ENCODE measurements at regions not wholly inside any gene's neighbourhood (a gene's known extent, or its start where the extent isn't known, plus 50 kb on each side); places are given as distances from the start of the nearest gene placed in this dataset.

DNA sequence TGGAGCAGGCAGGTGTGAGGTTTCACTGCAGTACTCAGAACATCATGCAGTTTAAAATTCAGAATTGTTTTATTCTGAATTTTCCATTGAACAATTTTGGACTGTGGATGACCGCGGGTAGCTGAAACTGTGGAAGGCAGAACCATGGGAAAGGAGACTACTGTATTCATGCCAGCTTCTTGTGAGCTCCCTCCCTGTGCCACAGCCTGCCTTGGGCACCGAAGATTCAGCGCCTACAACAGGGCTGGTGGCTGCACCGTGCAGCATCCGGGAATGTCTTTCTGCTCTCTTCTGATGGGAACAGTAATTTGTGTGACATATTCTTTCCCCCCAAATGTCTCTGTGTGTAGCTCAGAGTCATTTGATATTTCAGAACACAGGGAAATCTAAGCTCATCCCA is 118.5 kb upstream of the NKX1-1 start:
- no peak for DNase-seq (ENCODE audit: low spot score)

- no peak for DNase-seq (ENCODE audit: low spot score)
Observed at GRCh38 chr4:1523907-1524636, 117.8 kb upstream of the NKX1-1 start.

- DNase-seq (ENCODE audit: low spot score) = no peak
Observed at GRCh38 chr4:1523506-1523905, 117.3 kb upstream of the NKX1-1 start.

DNA sequence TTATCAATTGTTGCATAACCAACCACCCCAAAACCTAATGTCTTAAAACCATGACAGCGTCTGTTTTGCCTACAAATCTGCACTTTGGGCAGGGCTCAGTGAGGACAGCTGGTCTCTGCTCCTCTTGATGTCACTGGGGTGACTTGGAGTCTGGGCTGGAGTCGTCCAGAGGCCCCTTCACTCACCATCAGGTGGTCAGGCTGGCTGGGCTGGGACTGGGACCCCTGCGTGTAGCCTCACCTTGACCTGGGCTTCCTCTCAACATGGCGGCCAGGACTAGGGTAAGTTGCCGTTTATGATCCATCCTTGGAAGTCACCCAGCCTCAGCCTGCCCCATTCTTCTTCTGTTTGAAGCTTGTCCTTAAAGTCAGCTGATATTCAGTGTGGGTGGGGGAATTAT is 116.8 kb upstream of the NKX1-1 start:
- DNase-seq (ENCODE audit: low spot score) = no peak

DNA sequence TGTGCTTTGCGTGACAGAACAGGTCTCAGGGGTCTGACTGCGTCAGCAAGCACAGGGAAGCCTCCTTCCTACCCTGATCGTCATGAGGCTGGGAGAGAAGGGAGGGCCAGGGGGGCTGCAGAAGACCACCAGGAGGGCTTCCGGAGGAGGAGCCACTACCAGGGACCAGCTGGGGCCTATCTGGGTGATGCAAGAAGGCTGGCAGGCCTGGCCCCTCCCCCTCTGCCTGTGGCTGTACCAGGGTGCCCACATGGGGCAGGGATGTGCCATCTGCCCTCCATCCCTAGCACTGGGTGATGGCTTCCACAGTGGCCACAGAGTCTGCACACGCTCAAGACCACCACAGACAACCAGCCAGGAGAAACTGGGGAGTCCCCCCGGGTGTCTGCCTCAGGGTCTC is 116.4 kb upstream of the NKX1-1 start:
- no peak for DNase-seq (ENCODE audit: low spot score)

GRCh38 chr4:1521821-1522361 is 115.6 kb upstream of the NKX1-1 start:
- DNase-seq (ENCODE audit: low spot score) = no peak

DNA sequence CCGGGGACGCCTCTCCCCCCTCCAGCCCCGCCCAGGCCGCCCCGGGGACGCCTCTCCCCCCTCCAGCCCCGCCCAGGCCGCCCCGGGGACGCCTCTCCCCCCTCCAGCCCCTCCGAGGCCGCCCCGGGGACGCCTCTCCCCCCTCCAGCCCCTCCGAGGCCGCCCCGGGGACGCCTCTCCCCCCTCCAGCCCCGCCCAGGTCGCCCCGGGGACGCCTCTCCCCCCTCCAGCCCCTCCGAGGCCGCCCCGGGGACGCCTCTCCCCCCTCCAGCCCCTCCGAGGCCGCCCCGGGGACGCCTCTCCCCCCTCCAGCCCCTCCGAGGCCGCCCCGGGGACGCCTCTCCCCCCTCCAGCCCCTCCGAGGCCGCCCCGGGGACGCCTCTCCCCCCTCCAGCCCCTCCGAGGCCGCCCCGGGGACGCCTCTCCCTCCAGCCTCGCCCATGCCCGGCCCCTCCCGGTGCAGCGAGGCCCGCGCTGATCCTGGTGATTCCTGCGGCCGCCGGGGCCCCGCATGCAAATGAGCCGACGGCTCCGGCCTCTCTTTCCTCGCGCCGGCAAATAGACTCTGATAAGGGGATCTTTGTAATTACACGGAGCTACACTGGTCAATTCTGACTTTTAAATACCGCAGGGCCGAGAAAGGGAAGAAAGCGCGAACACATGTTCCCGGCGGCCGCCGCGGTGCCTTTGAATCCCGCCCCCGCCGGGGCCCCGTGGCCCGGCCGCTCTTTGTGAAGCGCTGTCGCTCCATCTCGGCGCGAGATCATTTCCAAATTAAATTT is 114.7 kb upstream of the NKX1-1 start:
- peak; percentile 46 for DNase-seq (ENCODE audit: low spot score)

DNA sequence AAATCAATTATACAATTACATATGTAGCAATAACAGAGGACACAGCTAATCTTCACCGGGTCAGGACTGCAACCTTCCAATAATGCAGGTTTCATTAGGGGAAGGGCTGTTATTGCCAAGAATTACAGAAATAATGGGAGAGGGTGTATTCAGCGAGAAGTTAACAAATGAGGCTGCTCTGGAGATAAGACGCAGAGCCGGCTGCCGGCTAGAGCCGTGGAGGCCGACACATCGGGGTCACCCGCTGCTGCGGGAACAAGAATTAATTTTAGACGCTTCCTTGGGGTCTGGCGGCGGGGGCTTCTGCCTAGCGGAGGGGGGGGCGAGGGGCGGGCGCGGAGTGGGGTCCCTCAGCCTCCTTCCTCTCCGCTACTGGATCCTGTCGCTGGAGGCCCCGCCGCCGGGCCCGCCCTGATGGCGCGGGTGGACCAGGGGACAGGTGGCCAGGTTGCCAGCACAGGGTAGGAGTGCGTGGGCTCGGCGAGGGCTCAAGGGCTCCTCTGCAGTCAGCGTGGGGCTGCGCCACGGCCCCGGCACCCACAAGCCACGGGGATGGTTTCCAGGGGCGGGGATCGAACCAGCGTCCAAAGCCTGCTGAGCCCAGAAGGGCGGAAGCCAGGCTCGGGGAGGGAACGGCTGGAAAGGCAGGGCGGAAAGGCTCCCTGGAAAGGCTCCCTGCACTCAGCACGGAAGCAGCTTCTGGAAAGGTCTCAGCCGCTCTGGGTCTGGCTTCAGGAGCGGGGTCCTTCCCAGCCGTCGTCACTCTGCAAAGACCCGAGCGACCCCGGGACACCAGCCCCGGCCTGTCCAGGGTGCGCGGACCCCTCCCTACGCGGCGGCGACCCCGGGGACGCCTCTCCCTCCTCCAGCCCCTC is 113.8 kb upstream of the NKX1-1 start:
- no peak for DNase-seq (ENCODE audit: low spot score)

GRCh38 chr4:1518997-1519700 is 112.9 kb upstream of the NKX1-1 start:
- DNase-seq (ENCODE audit: low spot score) = no peak

- DNase-seq (ENCODE audit: low spot score) = no peak
Observed at GRCh38 chr4:1517592-1518411, 111.6 kb upstream of the NKX1-1 start.

DNA sequence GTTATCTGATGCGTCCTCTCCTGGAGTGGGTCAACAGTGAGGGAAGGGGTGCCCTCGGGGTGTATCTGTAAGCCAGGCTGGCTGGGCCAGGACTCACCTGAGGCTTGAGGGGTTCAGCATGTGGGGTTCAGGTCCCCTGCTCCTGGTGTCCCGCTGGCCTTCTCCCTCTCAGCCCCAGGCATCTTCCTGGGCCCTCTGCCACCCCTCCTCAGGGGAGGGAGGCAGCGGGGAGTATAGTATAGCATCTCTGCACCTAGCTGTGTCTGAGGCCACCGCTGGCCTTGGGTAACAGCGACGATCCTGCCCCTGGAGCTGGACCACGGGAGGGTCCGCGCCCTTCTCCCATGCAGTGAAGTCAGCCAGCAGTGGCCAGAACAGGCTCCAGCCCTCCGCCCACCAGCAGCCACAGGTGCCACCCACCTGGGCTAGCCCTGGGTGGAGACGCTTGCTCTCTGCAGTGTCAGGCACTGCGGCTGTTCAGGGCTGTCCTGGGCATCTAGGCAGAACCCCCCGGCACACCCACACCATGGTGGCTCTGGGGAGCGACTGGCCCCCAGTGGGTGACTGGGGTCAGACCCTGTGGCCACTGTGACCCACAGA is 110.7 kb upstream of the NKX1-1 start:
- DNase-seq (ENCODE audit: low spot score) = no peak

DNA sequence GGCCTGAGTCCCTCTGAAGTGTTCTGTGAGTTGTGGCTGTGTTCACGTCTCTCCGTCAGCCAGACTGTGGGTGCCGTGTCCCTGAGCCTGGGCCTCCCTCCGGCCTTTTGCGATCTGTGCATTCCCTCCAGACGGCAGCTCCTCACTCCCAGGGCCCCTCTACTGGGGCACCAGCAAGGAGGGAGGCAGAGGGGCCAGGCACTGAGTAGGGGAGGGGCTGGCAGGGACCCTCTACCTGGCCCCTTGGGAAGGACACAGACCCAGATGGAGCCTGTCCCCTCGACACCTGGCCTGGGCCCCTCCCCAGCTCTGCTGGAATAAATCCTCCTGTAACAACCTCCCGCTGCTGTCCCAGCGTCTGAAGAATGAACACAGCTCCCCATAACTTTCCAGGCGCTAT is 110.0 kb upstream of the NKX1-1 start:
- DNase-seq (ENCODE audit: low spot score) = no peak

- DNase-seq (ENCODE audit: low spot score) = no peak
Observed at GRCh38 chr4:1515763-1516162, 109.5 kb upstream of the NKX1-1 start.

GRCh38 chr4:1515156-1515555 is 108.9 kb upstream of the NKX1-1 start:
- DNase-seq (ENCODE audit: low spot score) = no peak

DNA sequence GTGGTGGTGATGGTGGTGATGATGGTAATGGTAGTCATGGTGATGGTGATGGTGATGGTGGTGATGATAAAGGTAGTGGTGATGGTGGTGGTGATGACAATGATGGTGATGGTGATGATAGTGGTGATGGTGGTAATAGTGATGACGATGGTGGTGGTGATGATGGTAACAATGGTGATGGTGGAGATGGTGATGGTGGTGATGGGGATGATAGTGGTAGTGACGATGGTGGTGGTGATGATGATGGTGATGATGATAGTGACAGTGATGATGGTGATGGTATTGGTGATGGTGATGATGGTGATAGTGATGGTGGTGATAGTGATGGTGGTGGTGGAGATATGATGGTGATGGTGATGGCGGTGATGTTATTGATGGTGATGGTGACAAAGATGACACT is 108.4 kb upstream of the NKX1-1 start:
- no peak for DNase-seq (ENCODE audit: low spot score)

DNA sequence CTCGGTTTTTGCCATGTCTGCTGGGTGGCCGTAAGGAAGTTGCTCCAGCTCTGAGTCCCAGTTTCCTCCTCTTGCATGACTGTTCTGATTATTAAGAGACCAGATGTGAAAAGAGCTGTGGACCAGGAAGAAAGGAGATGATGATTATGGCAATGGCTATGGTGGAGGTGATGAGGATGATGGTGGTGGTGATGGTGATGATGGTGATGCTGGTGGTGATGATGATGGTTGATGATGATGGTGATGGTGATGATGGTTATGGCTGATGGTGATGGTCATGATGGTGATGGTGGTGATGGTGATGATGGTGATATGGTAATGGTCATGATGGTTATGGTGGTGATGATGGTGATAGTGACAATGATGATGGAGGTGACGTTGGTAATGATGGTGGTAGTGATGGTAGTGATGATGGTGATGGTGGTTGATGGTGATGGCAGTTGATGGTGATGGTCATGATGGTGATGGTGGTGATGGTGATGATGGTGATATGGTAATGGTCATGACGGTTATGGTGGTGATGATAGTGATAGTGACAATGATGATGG is 107.8 kb upstream of the NKX1-1 start:
- no peak for DNase-seq (ENCODE audit: low spot score)

DNA sequence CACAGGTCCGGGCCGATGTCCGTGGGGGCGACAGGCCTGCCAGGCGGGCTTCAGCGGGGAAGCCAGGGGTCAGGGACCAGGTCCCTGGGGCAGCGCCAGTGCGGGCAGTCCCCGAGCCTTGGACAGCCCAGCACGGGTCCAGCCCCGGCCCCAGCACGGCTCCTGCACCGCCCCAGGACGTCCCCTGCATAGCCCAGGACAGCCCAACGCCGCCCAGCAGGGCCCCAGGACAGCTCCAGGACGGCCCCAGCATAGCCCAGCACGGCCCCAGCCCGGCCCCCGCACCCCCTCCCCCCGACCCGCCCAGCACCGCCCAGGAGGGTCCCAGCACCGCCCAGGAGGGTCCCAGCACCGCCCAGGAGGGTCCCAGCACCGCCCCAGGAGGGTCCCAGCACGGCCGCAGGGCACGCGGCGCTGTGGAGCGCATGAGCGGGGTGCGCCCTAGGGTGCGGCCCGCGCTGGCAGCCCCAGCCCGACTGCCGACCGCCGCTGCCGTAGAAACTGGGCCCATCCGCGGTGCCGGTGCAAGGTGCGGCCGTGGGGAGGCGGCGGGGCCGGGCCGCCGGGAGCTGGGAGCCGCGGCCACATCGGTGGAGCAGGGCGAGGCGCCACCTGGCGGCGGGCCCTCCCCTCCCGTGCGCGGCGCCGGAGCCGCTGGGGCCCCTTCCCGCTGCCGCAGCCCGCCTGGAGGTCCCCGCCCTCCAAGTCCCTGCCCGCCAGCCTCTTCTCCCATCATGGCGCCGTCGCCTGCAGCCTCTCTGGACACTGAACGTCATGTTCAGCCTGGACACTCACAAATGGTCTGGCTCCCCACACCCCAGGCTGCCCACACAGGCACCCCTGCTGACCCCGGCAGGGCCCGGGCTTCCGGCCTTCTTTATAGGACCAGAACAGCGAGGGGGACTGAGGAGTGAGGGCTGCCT is 106.8 kb upstream of the NKX1-1 start:
- DNase-seq (ENCODE audit: low spot score) = no peak

DNA sequence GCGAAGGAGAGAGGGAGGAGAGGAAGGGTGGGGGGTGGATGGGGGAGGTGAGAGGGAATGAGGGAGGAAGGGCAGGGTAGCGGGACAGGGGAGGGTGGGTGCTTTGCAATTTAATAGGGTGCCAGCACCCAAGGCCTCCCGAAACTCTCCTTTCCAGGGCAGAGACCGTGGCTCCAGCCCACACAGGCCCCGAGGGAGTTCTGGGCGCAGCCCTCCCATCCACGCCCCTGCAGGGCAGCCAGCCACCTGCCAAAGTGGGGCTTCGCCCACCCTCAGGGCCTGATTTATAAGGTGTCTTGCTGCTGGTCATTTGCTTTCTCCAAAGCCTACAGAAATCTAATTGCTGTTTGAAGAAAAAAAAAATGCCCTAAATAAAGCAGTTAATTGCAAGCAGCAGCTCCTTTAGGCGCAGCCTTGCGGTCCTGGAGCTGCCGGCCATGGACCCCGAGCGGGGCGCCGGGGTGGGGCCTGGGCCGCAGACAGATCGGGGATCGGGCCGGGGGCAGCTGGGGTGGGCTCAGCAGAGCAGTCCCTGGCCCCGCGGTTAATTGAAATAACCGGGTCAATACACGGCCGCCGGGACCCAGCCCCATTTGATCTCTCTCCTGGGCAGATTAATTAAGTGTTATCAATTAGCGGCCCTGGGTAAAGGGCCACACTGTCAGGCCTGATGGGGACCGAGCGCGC is 106.0 kb upstream of the NKX1-1 start:
- no peak for DNase-seq (ENCODE audit: low spot score)
